ENCODE measurements at regions not wholly inside any gene's neighbourhood (a gene's known extent, or its start where the extent isn't known, plus 50 kb on each side); places are given as distances from the start of the nearest gene placed in this dataset.

GRCh38 chr2:65634304-65634703 lies 201.9 kb upstream of the SPRED2 start:
- TF ChIP-seq NFIC (IDR thresholded peaks at IDR 0.05) (no peak), ZBTB7A (IDR thresholded peaks at IDR 0.05; ENCODE audit: low read depth) (no peak), MAX (IDR thresholded peaks at IDR 0.05) (no peak), USF1 (IDR thresholded peaks at IDR 0.05) (no peak), TEAD4 (IDR thresholded peaks at IDR 0.05) (no peak), REST (IDR thresholded peaks at IDR 0.05; ENCODE audit: low read depth) (no peak), TAF1 (IDR thresholded peaks at IDR 0.05; ENCODE audit: low read depth) (no peak), YY1 (IDR thresholded peaks at IDR 0.05; ENCODE audit: low read depth) (no peak), EP300 (IDR thresholded peaks at IDR 0.05; ENCODE audit: borderline replicate concordance) (no peak), TCF12 (IDR thresholded peaks at IDR 0.05; ENCODE audit: low read depth) (no peak), RAD21 (IDR thresholded peaks at IDR 0.05; ENCODE audit: low read depth) (no peak), CEBPB (IDR thresholded peaks at IDR 0.05) (no peak), FOXM1 (IDR thresholded peaks at IDR 0.05; ENCODE audit: borderline replicate concordance, low read depth) (no peak), EGR1 (IDR thresholded peaks at IDR 0.05) (no peak), CREB1 (IDR thresholded peaks at IDR 0.05; ENCODE audit: low read depth) (no peak)

GRCh38 chr2:65630643-65631042 lies 198.2 kb upstream of the SPRED2 start:
- TF ChIP-seq EP300 (IDR thresholded peaks at IDR 0.05; ENCODE audit: borderline replicate concordance) = no peak
- no peak for TF ChIP-seq FOXM1 (IDR thresholded peaks at IDR 0.05; ENCODE audit: borderline replicate concordance, low read depth)
- no peak for TF ChIP-seq CREB1 (IDR thresholded peaks at IDR 0.05; ENCODE audit: low read depth)
- no peak for TF ChIP-seq REST (IDR thresholded peaks at IDR 0.05; ENCODE audit: low read depth)
- TF ChIP-seq RAD21 (IDR thresholded peaks at IDR 0.05; ENCODE audit: low read depth) = no peak
- no peak for TF ChIP-seq TEAD4 (IDR thresholded peaks at IDR 0.05)
- no peak for TF ChIP-seq ZBTB7A (IDR thresholded peaks at IDR 0.05; ENCODE audit: low read depth)
- no peak for TF ChIP-seq MAX (IDR thresholded peaks at IDR 0.05)
- no peak for TF ChIP-seq TAF1 (IDR thresholded peaks at IDR 0.05; ENCODE audit: low read depth)
- no peak for TF ChIP-seq YY1 (IDR thresholded peaks at IDR 0.05; ENCODE audit: low read depth)
- no peak for TF ChIP-seq NFIC (IDR thresholded peaks at IDR 0.05)
- TF ChIP-seq EGR1 (IDR thresholded peaks at IDR 0.05) = no peak
- TF ChIP-seq USF1 (IDR thresholded peaks at IDR 0.05) = no peak
- no peak for TF ChIP-seq CEBPB (IDR thresholded peaks at IDR 0.05)
- no peak for TF ChIP-seq TCF12 (IDR thresholded peaks at IDR 0.05; ENCODE audit: low read depth)

GRCh38 chr2:65628156-65628555 lies 195.8 kb upstream of the SPRED2 start:
- no peak for TF ChIP-seq USF1 (IDR thresholded peaks at IDR 0.05)
- no peak for TF ChIP-seq NFIC (IDR thresholded peaks at IDR 0.05)
- no peak for TF ChIP-seq TEAD4 (IDR thresholded peaks at IDR 0.05)
- TF ChIP-seq EP300 (IDR thresholded peaks at IDR 0.05; ENCODE audit: borderline replicate concordance) = no peak
- TF ChIP-seq CEBPB (IDR thresholded peaks at IDR 0.05) = no peak
- no peak for TF ChIP-seq ZBTB7A (IDR thresholded peaks at IDR 0.05; ENCODE audit: low read depth)
- TF ChIP-seq FOXM1 (IDR thresholded peaks at IDR 0.05; ENCODE audit: borderline replicate concordance, low read depth) = no peak
- TF ChIP-seq TAF1 (IDR thresholded peaks at IDR 0.05; ENCODE audit: low read depth) = no peak

GRCh38 chr2:65626831-65627230 lies 194.4 kb upstream of the SPRED2 start:
- TF ChIP-seq USF1 (IDR thresholded peaks at IDR 0.05) = no peak
- no peak for TF ChIP-seq ZBTB7A (IDR thresholded peaks at IDR 0.05; ENCODE audit: low read depth)
- TF ChIP-seq REST (IDR thresholded peaks at IDR 0.05; ENCODE audit: low read depth) = no peak
- no peak for TF ChIP-seq EGR1 (IDR thresholded peaks at IDR 0.05)
- TF ChIP-seq RAD21 (IDR thresholded peaks at IDR 0.05; ENCODE audit: low read depth) = no peak
- no peak for TF ChIP-seq CEBPB (IDR thresholded peaks at IDR 0.05)
- TF ChIP-seq YY1 (IDR thresholded peaks at IDR 0.05; ENCODE audit: low read depth) = no peak
- no peak for TF ChIP-seq EP300 (IDR thresholded peaks at IDR 0.05; ENCODE audit: borderline replicate concordance)
- TF ChIP-seq TCF12 (IDR thresholded peaks at IDR 0.05; ENCODE audit: low read depth) = no peak
- no peak for TF ChIP-seq TAF1 (IDR thresholded peaks at IDR 0.05; ENCODE audit: low read depth)
- TF ChIP-seq FOXM1 (IDR thresholded peaks at IDR 0.05; ENCODE audit: borderline replicate concordance, low read depth) = no peak
- TF ChIP-seq MAX (IDR thresholded peaks at IDR 0.05) = no peak
- TF ChIP-seq TEAD4 (IDR thresholded peaks at IDR 0.05) = no peak
- no peak for TF ChIP-seq CREB1 (IDR thresholded peaks at IDR 0.05; ENCODE audit: low read depth)
- TF ChIP-seq NFIC (IDR thresholded peaks at IDR 0.05) = no peak
